ENCODE measurements at regions not wholly inside any gene's neighbourhood (a gene's known extent, or its start where the extent isn't known, plus 50 kb on each side); places are given as distances from the start of the nearest gene placed in this dataset.

- DNase-seq (ENCODE audit: low read depth, low spot score) (peak; percentile 19), ATAC-seq (peak; percentile 25; the same call in 1 of the 2 replicates)
- TF ChIP-seq ZFX (IDR thresholded peaks at IDR 0.05) (no peak), EZH2 (IDR thresholded peaks at IDR 0.05) (no peak), POLR2AphosphoS5 (IDR thresholded peaks at IDR 0.05; ENCODE audit: low read depth, low read length) (no peak), CEBPB (IDR thresholded peaks at IDR 0.05; ENCODE audit: low read depth) (0 out of 2 replicates have a peak, but pooled peaks have one; percentile 16), CBX3 (IDR thresholded peaks at IDR 0.05; ENCODE audit: low read depth) (no peak), EZH2phosphoT487 (IDR thresholded peaks at IDR 0.05; ENCODE audit: borderline replicate concordance) (no peak), SRF (IDR thresholded peaks at IDR 0.05; ENCODE audit: low read depth) (no peak), ELF1 (IDR thresholded peaks at IDR 0.05; ENCODE audit: borderline replicate concordance, low read depth) (no peak), EGR1 (IDR thresholded peaks at IDR 0.05; ENCODE audit: low read depth) (no peak), POLR2A (IDR thresholded peaks at IDR 0.05; ENCODE audit: borderline replicate concordance, extremely low read depth, insufficient read depth, insufficient read length) (no peak), FOSL1 (IDR thresholded peaks at IDR 0.05; ENCODE audit: low read depth) (peak; percentile 51), RAD21 (IDR thresholded peaks at IDR 0.05; ENCODE audit: low read depth) (no peak), SP1 (IDR thresholded peaks at IDR 0.05; ENCODE audit: low read depth) (0 out of 2 replicates have a peak, but pooled peaks have one; percentile 16), ZBTB33 (IDR thresholded peaks at IDR 0.05; ENCODE audit: extremely low read depth, insufficient replicate concordance, low read length) (no peak), JUND (IDR thresholded peaks at IDR 0.05) (0 out of 2 replicates have a peak, but pooled peaks have one; percentile 30), TCF7L2 (IDR thresholded peaks at IDR 0.05; ENCODE audit: borderline replicate concordance, extremely low read depth, insufficient read depth, insufficient read length) (no peak), SIN3A (IDR thresholded peaks at IDR 0.05; ENCODE audit: low read depth) (0 out of 2 replicates have a peak, but pooled peaks have one; percentile 26)
- TF ChIP-seq, protein P1, sequence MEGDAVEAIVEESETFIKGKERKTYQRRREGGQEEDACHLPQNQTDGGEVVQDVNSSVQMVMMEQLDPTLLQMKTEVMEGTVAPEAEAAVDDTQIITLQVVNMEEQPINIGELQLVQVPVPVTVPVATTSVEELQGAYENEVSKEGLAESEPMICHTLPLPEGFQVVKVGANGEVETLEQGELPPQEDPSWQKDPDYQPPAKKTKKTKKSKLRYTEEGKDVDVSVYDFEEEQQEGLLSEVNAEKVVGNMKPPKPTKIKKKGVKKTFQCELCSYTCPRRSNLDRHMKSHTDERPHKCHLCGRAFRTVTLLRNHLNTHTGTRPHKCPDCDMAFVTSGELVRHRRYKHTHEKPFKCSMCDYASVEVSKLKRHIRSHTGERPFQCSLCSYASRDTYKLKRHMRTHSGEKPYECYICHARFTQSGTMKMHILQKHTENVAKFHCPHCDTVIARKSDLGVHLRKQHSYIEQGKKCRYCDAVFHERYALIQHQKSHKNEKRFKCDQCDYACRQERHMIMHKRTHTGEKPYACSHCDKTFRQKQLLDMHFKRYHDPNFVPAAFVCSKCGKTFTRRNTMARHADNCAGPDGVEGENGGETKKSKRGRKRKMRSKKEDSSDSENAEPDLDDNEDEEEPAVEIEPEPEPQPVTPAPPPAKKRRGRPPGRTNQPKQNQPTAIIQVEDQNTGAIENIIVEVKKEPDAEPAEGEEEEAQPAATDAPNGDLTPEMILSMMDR (IDR thresholded peaks at IDR 0.05 in 2 of 3, conservative IDR thresholded peaks at IDR 0.05 in 1 of 3; ENCODE audit: borderline replicate concordance in 1 of 3, insufficient read depth in 1 of 3, low read depth in 2 of 3, low read length in 2 of 3) = no peak
- TF ChIP-seq, protein P2, sequence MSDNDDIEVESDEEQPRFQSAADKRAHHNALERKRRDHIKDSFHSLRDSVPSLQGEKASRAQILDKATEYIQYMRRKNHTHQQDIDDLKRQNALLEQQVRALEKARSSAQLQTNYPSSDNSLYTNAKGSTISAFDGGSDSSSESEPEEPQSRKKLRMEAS (IDR thresholded peaks at IDR 0.05) = no peak
- TF ChIP-seq, protein P3, sequence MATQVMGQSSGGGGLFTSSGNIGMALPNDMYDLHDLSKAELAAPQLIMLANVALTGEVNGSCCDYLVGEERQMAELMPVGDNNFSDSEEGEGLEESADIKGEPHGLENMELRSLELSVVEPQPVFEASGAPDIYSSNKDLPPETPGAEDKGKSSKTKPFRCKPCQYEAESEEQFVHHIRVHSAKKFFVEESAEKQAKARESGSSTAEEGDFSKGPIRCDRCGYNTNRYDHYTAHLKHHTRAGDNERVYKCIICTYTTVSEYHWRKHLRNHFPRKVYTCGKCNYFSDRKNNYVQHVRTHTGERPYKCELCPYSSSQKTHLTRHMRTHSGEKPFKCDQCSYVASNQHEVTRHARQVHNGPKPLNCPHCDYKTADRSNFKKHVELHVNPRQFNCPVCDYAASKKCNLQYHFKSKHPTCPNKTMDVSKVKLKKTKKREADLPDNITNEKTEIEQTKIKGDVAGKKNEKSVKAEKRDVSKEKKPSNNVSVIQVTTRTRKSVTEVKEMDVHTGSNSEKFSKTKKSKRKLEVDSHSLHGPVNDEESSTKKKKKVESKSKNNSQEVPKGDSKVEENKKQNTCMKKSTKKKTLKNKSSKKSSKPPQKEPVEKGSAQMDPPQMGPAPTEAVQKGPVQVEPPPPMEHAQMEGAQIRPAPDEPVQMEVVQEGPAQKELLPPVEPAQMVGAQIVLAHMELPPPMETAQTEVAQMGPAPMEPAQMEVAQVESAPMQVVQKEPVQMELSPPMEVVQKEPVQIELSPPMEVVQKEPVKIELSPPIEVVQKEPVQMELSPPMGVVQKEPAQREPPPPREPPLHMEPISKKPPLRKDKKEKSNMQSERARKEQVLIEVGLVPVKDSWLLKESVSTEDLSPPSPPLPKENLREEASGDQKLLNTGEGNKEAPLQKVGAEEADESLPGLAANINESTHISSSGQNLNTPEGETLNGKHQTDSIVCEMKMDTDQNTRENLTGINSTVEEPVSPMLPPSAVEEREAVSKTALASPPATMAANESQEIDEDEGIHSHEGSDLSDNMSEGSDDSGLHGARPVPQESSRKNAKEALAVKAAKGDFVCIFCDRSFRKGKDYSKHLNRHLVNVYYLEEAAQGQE (IDR thresholded peaks at IDR 0.05; ENCODE audit: low read depth) = no peak
- intact Hi-C loops (cut with micrococcal nuclease) = no loop called here
- Histone ChIP-seq H3K9me3 (ENCODE audit: control insufficient read depth in 1 of 2, insufficient read depth in 1 of 2, low read depth in 1 of 2, low read length in 2 of 2) (no peaks in the 10 kb centered on the region), H3K79me2 (ENCODE audit: insufficient read depth, low read length) (no peaks in the 10 kb centered on the region), H2AFZ (ENCODE audit: low read depth, low read length, poor library complexity, severe bottlenecking) (no peak overlapping the region), H3K27me3 (ENCODE audit: insufficient read depth, low read length) (no peaks in the 10 kb centered on the region), H3K4me2 (ENCODE audit: low read length) (peak overlapping the region; percentile 28), H3K9me2 (ENCODE audit: insufficient read depth) (no peaks in the 10 kb centered on the region), H4K20me1 (ENCODE audit: insufficient read depth) (no peaks in the 10 kb centered on the region), H3K36me3 (ENCODE audit: control insufficient read depth in 1 of 2, insufficient read depth in 2 of 2, low read length in 2 of 2) (no peaks in the 10 kb centered on the region), H3K4me3 (replicated peaks in 1 of 2; ENCODE audit: low read depth in 1 of 2, low read length in 2 of 2) (no peak overlapping the region), H3K9ac (ENCODE audit: low read length) (no peak overlapping the region), H3K4me1 (ENCODE audit: control insufficient read depth in 1 of 2, insufficient read depth in 2 of 2, low read length in 2 of 2) (peaks cover 0 to 7% of the 10 kb centered on the region in 2 experiments; a peak in 1 of 4 replicates), H3K27ac (ENCODE audit: low read depth, low read length) (no peak overlapping the region)
- ChIA-PET RAD21 (ENCODE audit: low non-redundant PET in 1 of 2, low total read pairs in 2 of 2, uncharacterized antibody in 2 of 2, unreplicated experiment in 2 of 2) (no interaction called here), CTCF (no interaction called here), POLR2A (no interaction called here)
- BruUV-seq (replicated peaks) = no TSS peak
These were observed 83.9 kb upstream of the SNX19 start for GRCh38 chr11:130999992-131000770.
